HCT116 (cell line): ENCODE measurements at regions not wholly inside any gene's neighbourhood (a gene's known extent, or its start where the extent isn't known, plus 50 kb on each side); places are given as distances from the start of the nearest gene placed in this dataset.

Source experiments
- ATAC-seq: fragments of 200-7000 bp; cut with Tn5 transposase; 2 replicates; pipeline ENCODE4 v1.9.1; 2020; ENCODE audit warnings: mild to moderate bottlenecking, moderate library complexity
- BruUV-seq: library from RNA; stranded (reverse); fragments of 400-500 nt; replicated peaks from 2 replicates; lab custom pipeline; 2021; lab: Mats Ljungman, UMichigan
- CTCF ChIA-PET: fragments of 300-600 bp; sonication (Branson Sonifier 250); formaldehyde crosslinking; loops from one replicate; lab custom pipeline; 2021; ENCODE audit warnings: antibody characterized with exemption; lab: Charles Lee
- POLR2A ChIA-PET: fragments of 300-600, 350-600 bp; sonication (Branson Sonifier 250); formaldehyde crosslinking; loops from one replicate; lab custom pipeline; 2021; ENCODE audit warnings: antibody characterized with exemption; lab: Charles Lee
- RAD21 ChIA-PET, 2 experiments: fragments of 300-600 bp; sonication (Branson Sonifier 250); formaldehyde crosslinking; loops; one replicate each; lab custom pipeline; 2023; ENCODE audit warnings: low total read pairs in 2 of 2; ENCODE audit not compliant: uncharacterized antibody in 2 of 2, unreplicated experiment in 2 of 2, low non-redundant PET in 1 of 2; lab: Charles Lee
- DNase-seq: peaks from one replicate; pipeline ENCODE4 v3.0.0-alpha.2; 2010; ENCODE audit warnings: low read depth, low spot score
- H2AFZ ChIP-seq: fragments of 200-600 bp; shearing (Covaris generic), sonication (generic); 2 replicates; pipeline ENCODE4 v1.6.1; 2017; ENCODE audit warnings: low read depth, mixed run types, mixed read lengths, antibody characterized with exemption, low read length; ENCODE audit not compliant: poor library complexity, severe bottlenecking
- H3K27ac ChIP-seq: 2 replicates; pipeline ENCODE4 v1.5.1; 2012; ENCODE audit warnings: low read depth, low read length
- H3K27me3 ChIP-seq: fragments of 200-600 bp; sonication (generic); 2 replicates; pipeline ENCODE4 v1.6.1; 2016; ENCODE audit warnings: mixed run types, low read length, mixed read lengths; ENCODE audit not compliant: insufficient read depth
- H3K36me3 ChIP-seq, 2 experiments: fragments of 200-500 bp in 1 of 2; fragments of 200-600 bp in 1 of 2; sonication (Bioruptor generic) in 1 of 2; sonication (generic) in 1 of 2; 2 replicates each; pipeline versions ENCODE4 v1.5.1 to v1.6.1; 2014 to 2016; ENCODE audit warnings: low read length in 2 of 2, inconsistent platforms in 1 of 2, mixed read lengths in 1 of 2, mixed run types in 1 of 2; ENCODE audit not compliant: insufficient read depth in 2 of 2, control insufficient read depth in 1 of 2
- H3K4me1 ChIP-seq, 2 experiments: fragments of 200-600 bp in 1 of 2; sonication (generic) in 1 of 2; 2 replicates each; pipeline versions ENCODE4 v1.5.1 to v1.6.1; 2012 to 2017; ENCODE audit warnings: low read length in 2 of 2, inconsistent platforms in 1 of 2, mild to moderate bottlenecking in 1 of 2, mixed read lengths in 1 of 2, mixed run types in 1 of 2, moderate library complexity in 1 of 2; ENCODE audit not compliant: insufficient read depth in 2 of 2, control insufficient read depth in 1 of 2
- H3K4me2 ChIP-seq: fragments of 200-600 bp; sonication (generic); 2 replicates; pipeline ENCODE4 v1.6.1; 2017; ENCODE audit warnings: mixed run types, low read length, mixed read lengths
- H3K4me3 ChIP-seq, 2 experiments: fragments of 200-600 bp in 1 of 2; sonication (generic) in 1 of 2; replicated peaks in 1 of 2; 2 replicates each; pipeline ENCODE4 v1.5.1; 2011 to 2016; ENCODE audit warnings: low read length in 2 of 2, control low read depth in 1 of 2, low read depth in 1 of 2, mild to moderate bottlenecking in 1 of 2, mixed read lengths in 1 of 2, mixed run types in 1 of 2
- H3K79me2 ChIP-seq: fragments of 200-600 bp; sonication (generic); 2 replicates; pipeline ENCODE4 v1.6.1; 2017; ENCODE audit warnings: mild to moderate bottlenecking, mixed run types, low read length, moderate library complexity, mixed read lengths; ENCODE audit not compliant: insufficient read depth
- H3K9ac ChIP-seq: fragments of 200-600 bp; sonication (generic); 2 replicates; pipeline ENCODE4 v1.6.1; 2016; ENCODE audit warnings: low read length, mixed read lengths
- H3K9me2 ChIP-seq: fragments of 200-600 bp; sonication (generic), shearing (Covaris generic); 2 replicates; pipeline ENCODE4 v1.6.1; 2017; ENCODE audit warnings: mixed run types, mild to moderate bottlenecking, moderate library complexity; ENCODE audit not compliant: insufficient read depth
- H3K9me3 ChIP-seq, 2 experiments: fragments of 200-500 bp in 1 of 2; fragments of 200-600 bp in 1 of 2; sonication (Bioruptor generic) in 1 of 2; sonication (generic) in 1 of 2; 2 replicates each; pipeline ENCODE4 v1.6.1; 2014 to 2017; ENCODE audit warnings: low read length in 2 of 2, mixed read lengths in 2 of 2, inconsistent platforms in 1 of 2, low read depth in 1 of 2, mild to moderate bottlenecking in 1 of 2, mixed run types in 1 of 2, moderate library complexity in 1 of 2; ENCODE audit not compliant: control insufficient read depth in 1 of 2, insufficient read depth in 1 of 2
- H4K20me1 ChIP-seq: fragments of 200-600 bp; sonication (generic), shearing (Covaris generic); 2 replicates; pipeline ENCODE4 v1.6.1; 2017; ENCODE audit warnings: mixed run types, mild to moderate bottlenecking, moderate library complexity; ENCODE audit not compliant: insufficient read depth
- CBX3 ChIP-seq: IDR thresholded peaks from 2 replicates; pipeline ENCODE4 v1.6.1; 2012; ENCODE audit warnings: low read depth
- CEBPB ChIP-seq: IDR thresholded peaks from 2 replicates; pipeline ENCODE4 v1.6.1; 2012; ENCODE audit warnings: low read depth
- CTCF ChIP-seq, 3 experiments: fragments of 200-600 bp in 1 of 3; sonication (generic) in 1 of 3; IDR thresholded peaks in 2 of 3; conservative IDR thresholded peaks in 1 of 3; 2 replicates each; pipeline ENCODE4 v1.5.1; 2012 to 2017; ENCODE audit warnings: low read depth in 2 of 3, low read length in 2 of 3, antibody characterized with exemption in 1 of 3, borderline replicate concordance in 1 of 3, control low read depth in 1 of 3, mild to moderate bottlenecking in 1 of 3, mixed read lengths in 1 of 3, mixed run types in 1 of 3, moderate library complexity in 1 of 3; ENCODE audit not compliant: insufficient read depth in 1 of 3
- FOSL1 ChIP-seq: IDR thresholded peaks from 2 replicates; pipeline ENCODE4 v1.6.1; 2012; ENCODE audit warnings: low read depth
- JUND ChIP-seq: IDR thresholded peaks from 2 replicates; pipeline ENCODE4 v1.6.1; 2012
- MAX ChIP-seq: IDR thresholded peaks from 2 replicates; pipeline ENCODE4 v1.6.1; 2012
- RAD21 ChIP-seq: IDR thresholded peaks from 2 replicates; pipeline ENCODE4 v1.6.1; 2012; ENCODE audit warnings: low read depth, mild to moderate bottlenecking
- REST ChIP-seq: IDR thresholded peaks from 2 replicates; pipeline ENCODE4 v1.6.1; 2012; ENCODE audit warnings: low read depth
- SIN3A ChIP-seq: IDR thresholded peaks from 2 replicates; pipeline ENCODE4 v1.6.1; 2012; ENCODE audit warnings: low read depth
- YY1 ChIP-seq: IDR thresholded peaks from 2 replicates; pipeline ENCODE4 v1.6.1; 2011; ENCODE audit warnings: low read length, low read depth, moderate library complexity, mild to moderate bottlenecking; ENCODE audit not compliant: insufficient replicate concordance; ENCODE audit errors: extremely low read depth
- ZFX ChIP-seq: fragments of 450-650 bp; IDR thresholded peaks from 2 replicates; pipeline ENCODE4 v1.6.1; 2017
- ZNF274 ChIP-seq: fragments of 200-500 bp; sonication (Bioruptor generic); IDR thresholded peaks from 2 replicates; pipeline ENCODE4 v1.6.1; 2014; ENCODE audit warnings: mild to moderate bottlenecking, low read depth, low read length, inconsistent platforms
- intact Hi-C: fragments of 100-400 bp; cut with micrococcal nuclease; formaldehyde crosslinking; loops from 2 replicates; pipeline ENCODE4 v1.10.0; 2022

- DNase-seq, result no peak
- Histone ChIP-seq H4K20me1 (no peaks in the 10 kb centered on the region), H3K9ac (no peak overlapping the region), H3K4me2 (no peak overlapping the region), H3K79me2 (no peaks in the 10 kb centered on the region), H3K27me3 (peaks cover 11% of the 10 kb centered on the region), H3K36me3 (no peaks in the 10 kb centered on the region), H3K9me3 (no peaks in the 10 kb centered on the region), H3K9me2 (no peaks in the 10 kb centered on the region), H3K4me1 (no peaks in the 10 kb centered on the region), H2AFZ (no peak overlapping the region), H3K27ac (no peak overlapping the region), H3K4me3 (no peak overlapping the region)
- ATAC-seq, result no peak
- RAD21 ChIA-PET, result no interaction called here
- intact Hi-C loops, result no loop called here
- POLR2A ChIA-PET, result no interaction called here
- no TSS peak for BruUV-seq
- TF ChIP-seq ZFX (no peak), YY1 (no peak), CBX3 (no peak), ZNF274 (no peak), RAD21 (no peak), JUND (no peak), REST (no peak), MAX (no peak), CEBPB (no peak), FOSL1 (no peak), SIN3A (no peak), CTCF (IDR thresholded peaks at IDR 0.05 in 2 of 3, conservative IDR thresholded peaks at IDR 0.05 in 1 of 3; ENCODE audit: borderline replicate concordance in 1 of 3, insufficient read depth in 1 of 3, low read depth in 2 of 3, low read length in 2 of 3) (no peak)
- CTCF ChIA-PET, result no interaction called here
Observed at GRCh38 chr18:78927156-78927555, 52.5 kb upstream of the SALL3 start.
